CD4-positive, alpha-beta T cell treated with Interleukin-4 for 1 hour (primary cell): ENCODE measurements at regions not wholly inside any gene's neighbourhood (a gene's known extent, or its start where the extent isn't known, plus 50 kb on each side); places are given as distances from the start of the nearest gene placed in this dataset.

Experiments
- DNase-seq, 2 donors: peaks; one replicate each; pipeline ENCODE4 v3.0.0-alpha.2; 2020 to 2022

GRCh38 chr1:218778257-218779126, 395.2 kb upstream of the LYPLAL1 start:
- DNase-seq, result no peak

- no peak for DNase-seq
Observed at GRCh38 chr1:218779341-218780100, 394.2 kb upstream of the LYPLAL1 start.

- DNase-seq, result no peak
Observed at GRCh38 chr1:218783131-218783530, 390.5 kb upstream of the LYPLAL1 start.

GRCh38 chr1:218783916-218784315, 389.8 kb upstream of the LYPLAL1 start:
- no peak for DNase-seq

- DNase-seq, result no peak
Observed at GRCh38 chr1:218785928-218786327, 387.8 kb upstream of the LYPLAL1 start.

GRCh38 chr1:218787826-218788225, 385.9 kb upstream of the LYPLAL1 start:
- DNase-seq, result no peak

- no peak for DNase-seq
Observed at GRCh38 chr1:218796773-218797172, 376.9 kb upstream of the LYPLAL1 start.

- no peak for DNase-seq
Observed at GRCh38 chr1:218802799-218803198, 370.9 kb upstream of the LYPLAL1 start.

- no peak for DNase-seq
Observed at GRCh38 chr1:218803351-218803997, 370.2 kb upstream of the LYPLAL1 start.

GRCh38 chr1:218804014-218804785, 369.5 kb upstream of the LYPLAL1 start:
- DNase-seq, result no peak

GRCh38 chr1:218809061-218809460, 364.6 kb upstream of the LYPLAL1 start:
- no peak for DNase-seq

GRCh38 chr1:218809625-218810024, 364.1 kb upstream of the LYPLAL1 start:
- no peak for DNase-seq

GRCh38 chr1:218810306-218810705, 363.4 kb upstream of the LYPLAL1 start:
- DNase-seq, result no peak

- no peak for DNase-seq
Observed at GRCh38 chr1:218811497-218811896, 362.2 kb upstream of the LYPLAL1 start.

- no peak for DNase-seq
Observed at GRCh38 chr1:218812360-218812759, 361.3 kb upstream of the LYPLAL1 start.

- DNase-seq, result no peak
Observed at GRCh38 chr1:218813237-218813636, 360.4 kb upstream of the LYPLAL1 start.

- DNase-seq, result no peak
Observed at GRCh38 chr1:218815076-218815475, 358.6 kb upstream of the LYPLAL1 start.

GRCh38 chr1:218817071-218817470, 356.6 kb upstream of the LYPLAL1 start:
- no peak for DNase-seq

- no peak for DNase-seq
Observed at GRCh38 chr1:218817691-218818465, 355.8 kb upstream of the LYPLAL1 start.

GRCh38 chr1:218823291-218823900, 350.3 kb upstream of the LYPLAL1 start:
- no peak for DNase-seq

GRCh38 chr1:218827486-218827885, 346.2 kb upstream of the LYPLAL1 start:
- DNase-seq, result no peak
